MM.1S (cell line): ENCODE measurements at regions not wholly inside any gene's neighbourhood (a gene's known extent, or its start where the extent isn't known, plus 50 kb on each side); places are given as distances from the start of the nearest gene placed in this dataset.
A peak's percentile ranks its signal among the peaks of the same experiment; 100 is the strongest.

Experiments
- DNase-seq: peaks from one replicate; pipeline ENCODE4 v3.0.0-alpha.2; 2015
- H2AFZ ChIP-seq: fragments of 300-600 bp; sonication (generic); 2 replicates; pipeline ENCODE4 v1.6.0; 2016; ENCODE audit warnings: antibody characterized with exemption, low read length
- H3F3A ChIP-seq: fragments of 300-600 bp; sonication (generic); 2 replicates; pipeline ENCODE4 v1.6.1; 2016; ENCODE audit warnings: mild to moderate bottlenecking, antibody characterized with exemption, low read length, moderate library complexity, mixed read lengths; ENCODE audit not compliant: insufficient read depth
- H3K27ac ChIP-seq: fragments of 300-600 bp; sonication (generic); 2 replicates; pipeline ENCODE4 v1.5.1; 2016; ENCODE audit warnings: mild to moderate bottlenecking, low read length
- H3K27me3 ChIP-seq: fragments of 300-600 bp; sonication (generic); replicated peaks from 2 replicates; pipeline ENCODE4 v1.6.0; 2016; ENCODE audit warnings: low read length; ENCODE audit not compliant: insufficient read depth
- H3K36me3 ChIP-seq: fragments of 300-600 bp; sonication (generic); replicated peaks from 2 replicates; pipeline ENCODE4 v1.6.1; 2016; ENCODE audit warnings: mild to moderate bottlenecking, low read length, mixed read lengths; ENCODE audit not compliant: insufficient read depth
- H3K4me1 ChIP-seq: fragments of 300-600 bp; sonication (generic); 2 replicates; pipeline ENCODE4 v1.6.1; 2016; ENCODE audit warnings: low read length, mixed read lengths
- H3K4me2 ChIP-seq: fragments of 300-600 bp; sonication (generic); 2 replicates; pipeline ENCODE4 v1.6.0; 2016; ENCODE audit warnings: low read depth, low read length
- H3K4me3 ChIP-seq: fragments of 300-600 bp; sonication (generic); 2 replicates; pipeline ENCODE4 v1.5.1; 2016; ENCODE audit warnings: low read length, mixed read lengths
- H3K79me2 ChIP-seq: fragments of 300-600 bp; sonication (generic); 2 replicates; pipeline ENCODE4 v1.6.1; 2016; ENCODE audit warnings: mixed run types, low read length, mixed read lengths
- H3K9ac ChIP-seq: fragments of 300-600 bp; sonication (generic); 2 replicates; pipeline ENCODE4 v1.6.1; 2016; ENCODE audit warnings: low read length, mixed read lengths
- H3K9me2 ChIP-seq: fragments of 300-600 bp; sonication (generic); replicated peaks from 2 replicates; pipeline ENCODE4 v1.6.1; 2016; ENCODE audit warnings: mild to moderate bottlenecking, low read length, mixed read lengths; ENCODE audit not compliant: insufficient read depth
- H3K9me3 ChIP-seq: fragments of 300-600 bp; sonication (generic); replicated peaks from 2 replicates; pipeline ENCODE4 v1.6.1; 2016; ENCODE audit warnings: mild to moderate bottlenecking, low read length, mixed read lengths; ENCODE audit not compliant: insufficient read depth
- H4K20me1 ChIP-seq: fragments of 300-600 bp; sonication (generic); 2 replicates; pipeline ENCODE4 v1.6.1; 2016; ENCODE audit warnings: mild to moderate bottlenecking, low read length, moderate library complexity, mixed read lengths; ENCODE audit not compliant: insufficient read depth
- CTCF ChIP-seq: fragments of 300-600 bp; sonication (generic); IDR thresholded peaks from 2 replicates; pipeline ENCODE4 v1.5.1; 2016; ENCODE audit warnings: antibody characterized with exemption, low read length, mixed read lengths
- EZH2 ChIP-seq: fragments of 300-600 bp; sonication (generic); optimal IDR thresholded peaks from 2 replicates; pipeline ENCODE3; 2017; ENCODE audit warnings: low read depth, mild to moderate bottlenecking, antibody characterized with exemption, low read length, mixed read lengths
- EZH2phosphoT487 ChIP-seq: fragments of 300-600 bp; sonication (generic); IDR thresholded peaks from 2 replicates; pipeline ENCODE4 v1.6.1; 2018; ENCODE audit warnings: antibody characterized with exemption, low read length

GRCh38 chr10:111515264-111515663 is 438.4 kb downstream of the ADRA2A start:
- no peaks in the 10 kb centered on the region for H4K20me1 ChIP-seq
- H3F3A ChIP-seq: peaks cover 20% of the 10 kb centered on the region
- H3K4me2 ChIP-seq: peak overlapping the region; percentile 47
- no peaks in the 10 kb centered on the region for H3K27me3 ChIP-seq
- H3K27ac ChIP-seq: peak overlapping the region; percentile 67
- H3K9me2 ChIP-seq: no peaks in the 10 kb centered on the region
- H3K9me3 ChIP-seq: no peaks in the 10 kb centered on the region
- no peak overlapping the region for H2AFZ ChIP-seq
- no peaks in the 10 kb centered on the region for H3K36me3 ChIP-seq
- no peak overlapping the region for H3K9ac ChIP-seq
- TF ChIP-seq CTCF: no peak
- no peak for TF ChIP-seq EZH2
- no peak for TF ChIP-seq EZH2phosphoT487
- DNase-seq: peak; percentile 88
- no peak overlapping the region for H3K4me3 ChIP-seq
- H3K4me1 ChIP-seq: peaks cover 22% of the 10 kb centered on the region
- no peaks in the 10 kb centered on the region for H3K79me2 ChIP-seq

- peak overlapping the region; percentile 4; the same call in 1 of the 2 replicates for H3K4me3 ChIP-seq
- peak; percentile 59 for DNase-seq
- H3K4me2 ChIP-seq: peak overlapping the region; percentile 47
- no peaks in the 10 kb centered on the region for H4K20me1 ChIP-seq
- no peaks in the 10 kb centered on the region for H3K9me3 ChIP-seq
- H3K9ac ChIP-seq: no peak overlapping the region; the same call in 1 of the 2 replicates
- H3K9me2 ChIP-seq: no peaks in the 10 kb centered on the region
- peaks cover 20% of the 10 kb centered on the region for H3F3A ChIP-seq
- H3K4me1 ChIP-seq: peaks cover 22% of the 10 kb centered on the region
- H3K36me3 ChIP-seq: no peaks in the 10 kb centered on the region
- no peaks in the 10 kb centered on the region for H3K27me3 ChIP-seq
- peak overlapping the region; percentile 67 for H3K27ac ChIP-seq
- no peaks in the 10 kb centered on the region for H3K79me2 ChIP-seq
- peak overlapping the region; percentile 22; the same call in 1 of the 2 replicates for H2AFZ ChIP-seq
- TF ChIP-seq EZH2 (no peak), CTCF (no peak), EZH2phosphoT487 (no peak)
Measured at GRCh38 chr10:111515706-111516105, 438.9 kb downstream of the ADRA2A start.

- H3K4me1 ChIP-seq: peaks cover 22% of the 10 kb centered on the region
- no peaks in the 10 kb centered on the region for H3K9me3 ChIP-seq
- no peaks in the 10 kb centered on the region for H3K79me2 ChIP-seq
- peak overlapping the region; percentile 47 for H3K4me2 ChIP-seq
- peak overlapping the region; percentile 67 for H3K27ac ChIP-seq
- H3K4me3 ChIP-seq: peak overlapping the region; percentile 4; the same call in 1 of the 2 replicates
- H3K9me2 ChIP-seq: no peaks in the 10 kb centered on the region
- H3K9ac ChIP-seq: peak overlapping the region; percentile 1; the same call in 1 of the 2 replicates
- TF ChIP-seq EZH2 (no peak), CTCF (no peak), EZH2phosphoT487 (no peak)
- H3K36me3 ChIP-seq: no peaks in the 10 kb centered on the region
- H2AFZ ChIP-seq: peak overlapping the region; percentile 22
- no peaks in the 10 kb centered on the region for H3K27me3 ChIP-seq
- peaks cover 20% of the 10 kb centered on the region for H3F3A ChIP-seq
- H4K20me1 ChIP-seq: no peaks in the 10 kb centered on the region
- DNase-seq: peak; percentile 58
Measured at GRCh38 chr10:111516144-111516543, 439.3 kb downstream of the ADRA2A start.
